ENCODE measurements at regions not wholly inside any gene's neighbourhood (a gene's known extent, or its start where the extent isn't known, plus 50 kb on each side); places are given as distances from the start of the nearest gene placed in this dataset.
"Not testable (repeated sequence)": the region's sequence is repeated elsewhere in the genome, so short reads cannot be mapped to it uniquely, and the experiment has no call there.

DNA sequence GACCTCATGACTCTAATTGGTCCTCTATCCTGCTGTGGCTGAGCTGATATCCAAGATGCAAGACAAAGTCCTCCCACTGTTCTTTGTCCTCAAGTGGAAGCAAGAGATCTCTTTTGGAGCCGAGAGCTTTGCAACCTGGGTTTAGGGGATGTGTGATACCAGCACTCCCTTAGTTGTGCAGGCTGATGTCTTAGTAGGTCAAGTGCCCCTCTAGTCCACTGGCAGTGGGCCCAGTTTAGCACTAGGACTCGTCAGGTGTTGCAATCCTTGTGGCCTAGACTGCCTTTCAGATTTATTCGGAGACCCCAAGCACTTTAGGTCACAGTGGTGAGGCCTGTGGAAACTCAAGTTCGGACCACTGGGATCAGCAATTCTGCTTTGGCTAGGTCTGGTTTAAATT lies 64.0 kb downstream of the GPRASP3 start:
- peaks cover 4% of the 10 kb centered on the region; the same call in 1 of the 2 replicates for H3K9me3 Mint-ChIP-seq
- DNase-seq: no peak
- H3K27me3 Mint-ChIP-seq (ENCODE audit: insufficient read depth): no peaks in the 10 kb centered on the region
- H3K27ac Mint-ChIP-seq: no peak overlapping the region
- no peak for TF ChIP-seq CTCF (IDR thresholded peaks at IDR 0.05)
- H3K4me3 Mint-ChIP-seq: no peak overlapping the region
- H3K4me1 Mint-ChIP-seq (ENCODE audit: low read depth): 0 out of 2 replicates have a peak, but pooled peaks cover 5% of the 10 kb centered on the region
- peaks cover 15% of the 10 kb centered on the region for H3K36me3 Mint-ChIP-seq (ENCODE audit: low read depth)

DNA sequence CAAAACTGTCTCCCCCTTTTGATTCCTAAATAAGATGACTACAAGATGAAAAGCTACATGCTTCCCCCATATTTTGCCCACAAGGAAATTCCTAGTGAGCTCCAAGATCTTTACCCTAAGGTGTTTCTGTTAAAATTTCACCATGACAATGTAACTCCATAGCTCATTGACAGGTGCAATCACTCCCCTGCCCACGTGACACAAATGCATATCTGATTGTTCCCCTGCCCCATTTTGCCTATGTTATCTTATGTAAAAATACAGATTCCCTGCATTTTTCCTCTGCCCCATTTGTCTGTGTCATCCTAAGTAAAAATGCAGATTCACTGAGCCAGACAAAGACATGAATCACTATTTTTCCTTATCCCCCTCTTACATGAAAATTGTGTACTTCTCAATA lies 66.7 kb downstream of the GPRASP3 start:
- DNase-seq: no peak
- Mint-ChIP-seq H3K27ac (no peak overlapping the region), H3K36me3 (ENCODE audit: low read depth) (peaks cover 11% of the 10 kb centered on the region), H3K4me1 (ENCODE audit: low read depth) (0 out of 2 replicates have a peak, but pooled peaks cover 5% of the 10 kb centered on the region), H3K4me3 (no peak overlapping the region), H3K9me3 (0 out of 2 replicates have a peak, but pooled peaks cover 4% of the 10 kb centered on the region), H3K27me3 (ENCODE audit: insufficient read depth) (no peaks in the 10 kb centered on the region)
- TF ChIP-seq CTCF (IDR thresholded peaks at IDR 0.05): no peak

DNA sequence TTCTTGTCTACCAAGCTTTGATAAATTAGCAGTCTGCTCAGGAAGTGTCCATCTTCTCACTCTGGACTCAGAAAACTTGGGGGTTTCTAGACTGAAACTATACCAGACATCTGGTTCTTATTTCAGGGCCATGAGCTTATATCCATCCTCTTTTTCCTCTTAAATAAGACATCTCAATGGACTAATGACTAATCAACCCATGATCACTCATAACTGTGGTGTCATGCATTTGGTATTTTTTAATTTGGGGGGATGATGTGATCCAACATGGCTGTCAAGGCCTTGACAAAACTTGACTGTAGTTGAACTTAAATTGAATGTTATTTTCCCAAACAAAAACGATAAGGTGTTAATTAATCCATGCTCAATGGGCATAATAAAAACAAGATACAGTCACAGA lies 87.8 kb downstream of the GPRASP3 start:
- Mint-ChIP-seq H3K4me1 (ENCODE audit: low read depth) (peaks cover 11% of the 10 kb centered on the region), H3K4me3 (no peak overlapping the region), H3K9me3 (no peaks in the 10 kb centered on the region), H3K27ac (peak overlapping the region; percentile 31; the same call in 1 of the 2 replicates), H3K27me3 (ENCODE audit: insufficient read depth) (no peaks in the 10 kb centered on the region), H3K36me3 (ENCODE audit: low read depth) (no peaks in the 10 kb centered on the region)
- DNase-seq: peak; percentile 25
- no peak for TF ChIP-seq CTCF (IDR thresholded peaks at IDR 0.05)

GRCh38 chrX:102818269-102818668 lies 97.7 kb downstream of the GPRASP3 start:
- not testable (repeated sequence) for DNase-seq; H3K4me1 Mint-ChIP-seq (ENCODE audit: low read depth); H3K27ac Mint-ChIP-seq; H3K4me3 Mint-ChIP-seq; H3K27me3 Mint-ChIP-seq (ENCODE audit: insufficient read depth)
- peaks cover 13% of the 10 kb centered on the region for H3K9me3 Mint-ChIP-seq
- peaks cover 29% of the 10 kb centered on the region for H3K36me3 Mint-ChIP-seq (ENCODE audit: low read depth)

DNA sequence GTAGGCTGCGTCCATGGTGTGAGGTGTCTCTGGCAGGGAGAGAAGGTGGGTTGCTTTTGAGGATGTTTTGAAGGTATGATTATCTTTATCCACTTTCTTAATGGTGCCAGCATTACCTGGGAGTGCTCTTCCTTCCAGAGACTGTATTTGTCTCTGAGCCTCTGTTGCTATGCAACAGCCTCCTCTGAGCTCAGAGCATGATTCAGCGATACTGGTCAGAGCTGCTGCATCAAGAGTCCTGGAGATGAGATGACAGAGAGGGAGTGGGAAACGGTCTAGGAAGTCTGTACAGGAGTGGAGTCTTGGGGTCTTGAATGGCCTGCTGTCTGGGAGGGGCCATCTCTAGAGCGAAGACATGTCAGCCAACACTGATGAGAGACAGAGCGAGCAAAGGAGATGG lies 104.4 kb upstream of the RAB40AL start:
- peaks cover 12% of the 10 kb centered on the region for H3K4me1 Mint-ChIP-seq (ENCODE audit: low read depth)
- H3K9me3 Mint-ChIP-seq: no peaks in the 10 kb centered on the region
- peak overlapping the region; percentile 71 for H3K4me3 Mint-ChIP-seq
- TF ChIP-seq CTCF (IDR thresholded peaks at IDR 0.05): no peak
- no peaks in the 10 kb centered on the region for H3K27me3 Mint-ChIP-seq (ENCODE audit: insufficient read depth)
- peaks cover 8% of the 10 kb centered on the region for H3K36me3 Mint-ChIP-seq (ENCODE audit: low read depth)
- peak; percentile 86 for DNase-seq
- H3K27ac Mint-ChIP-seq: peak overlapping the region; percentile 99

- Mint-ChIP-seq H3K27ac (peak overlapping the region; percentile 99), H3K4me1 (ENCODE audit: low read depth) (peaks cover 17% of the 10 kb centered on the region), H3K9me3 (no peaks in the 10 kb centered on the region), H3K4me3 (peak overlapping the region; percentile 71; the same call in 1 of the 2 replicates), H3K27me3 (ENCODE audit: insufficient read depth) (no peaks in the 10 kb centered on the region), H3K36me3 (ENCODE audit: low read depth) (peaks cover 8% of the 10 kb centered on the region)
- peak; percentile 67 for DNase-seq
- TF ChIP-seq CTCF (IDR thresholded peaks at IDR 0.05): no peak
Observed at GRCh38 chrX:102833136-102833535, 103.9 kb upstream of the RAB40AL start.
